WTC11 (cell line): ENCODE measurements at regions not wholly inside any gene's neighbourhood (a gene's known extent, or its start where the extent isn't known, plus 50 kb on each side); places are given as distances from the start of the nearest gene placed in this dataset.

Experiments used
- IRF2 ChIP-seq: sonication (generic); formaldehyde crosslinking; IDR thresholded peaks from 2 replicates; pipeline ENCODE4 v1.8.0; 2022; ENCODE audit warnings: low read depth, missing genetic modification reagents, borderline replicate concordance
- NR2C2 ChIP-seq: sonication (generic); formaldehyde crosslinking; IDR thresholded peaks from 2 replicates; pipeline ENCODE4 v1.8.0; 2022; ENCODE audit warnings: mild to moderate bottlenecking, missing genetic modification reagents
- TF ChIP-seq, protein P1 (sequence below): fragments of 200-600 bp; IDR thresholded peaks from 2 replicates; pipeline ENCODE4 v1.8.0; 2022; ENCODE audit warnings: antibody characterized with exemption

DNA sequence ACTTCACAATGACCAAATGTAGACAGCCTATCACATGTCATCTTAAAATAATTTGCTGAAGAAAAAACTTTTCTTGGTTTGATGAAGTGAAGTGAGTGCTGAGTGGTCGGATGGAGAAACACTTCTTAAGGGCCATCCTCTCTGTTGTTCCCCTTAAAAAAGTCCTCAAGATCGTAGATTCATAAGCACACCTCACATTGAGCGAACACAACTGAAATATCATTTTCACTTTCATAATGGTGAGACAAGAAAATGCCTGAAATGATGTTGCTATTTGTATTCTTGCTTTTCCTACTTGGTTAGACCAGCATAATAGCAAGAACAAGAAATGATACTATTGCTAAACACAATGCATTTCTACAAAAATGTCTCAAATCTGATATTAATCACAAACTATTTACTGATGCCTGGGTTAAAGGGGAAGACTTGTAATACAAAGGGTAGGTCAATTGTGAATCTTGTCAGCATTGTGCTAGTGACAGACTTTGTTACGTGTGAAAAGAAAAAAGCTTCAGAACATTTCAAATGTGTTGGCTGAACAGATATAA is 305.6 kb upstream of the NR3C2 start:
- no peak for TF ChIP-seq NR2C2 (CRISPR knock-in tag)
- no peak for TF ChIP-seq IRF2 (CRISPR knock-in tag)
- TF ChIP-seq, protein P1, sequence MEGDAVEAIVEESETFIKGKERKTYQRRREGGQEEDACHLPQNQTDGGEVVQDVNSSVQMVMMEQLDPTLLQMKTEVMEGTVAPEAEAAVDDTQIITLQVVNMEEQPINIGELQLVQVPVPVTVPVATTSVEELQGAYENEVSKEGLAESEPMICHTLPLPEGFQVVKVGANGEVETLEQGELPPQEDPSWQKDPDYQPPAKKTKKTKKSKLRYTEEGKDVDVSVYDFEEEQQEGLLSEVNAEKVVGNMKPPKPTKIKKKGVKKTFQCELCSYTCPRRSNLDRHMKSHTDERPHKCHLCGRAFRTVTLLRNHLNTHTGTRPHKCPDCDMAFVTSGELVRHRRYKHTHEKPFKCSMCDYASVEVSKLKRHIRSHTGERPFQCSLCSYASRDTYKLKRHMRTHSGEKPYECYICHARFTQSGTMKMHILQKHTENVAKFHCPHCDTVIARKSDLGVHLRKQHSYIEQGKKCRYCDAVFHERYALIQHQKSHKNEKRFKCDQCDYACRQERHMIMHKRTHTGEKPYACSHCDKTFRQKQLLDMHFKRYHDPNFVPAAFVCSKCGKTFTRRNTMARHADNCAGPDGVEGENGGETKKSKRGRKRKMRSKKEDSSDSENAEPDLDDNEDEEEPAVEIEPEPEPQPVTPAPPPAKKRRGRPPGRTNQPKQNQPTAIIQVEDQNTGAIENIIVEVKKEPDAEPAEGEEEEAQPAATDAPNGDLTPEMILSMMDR: no peak
